OCI-LY7 (cell line): ENCODE measurements at regions not wholly inside any gene's neighbourhood (a gene's known extent, or its start where the extent isn't known, plus 50 kb on each side); places are given as distances from the start of the nearest gene placed in this dataset.

ENCODE experiments used
- CTCF ChIP-seq: fragments of 200-600 bp; sonication (generic); conservative IDR thresholded peaks from 2 replicates; pipeline ENCODE4 v1.5.1; 2014; ENCODE audit warnings: mild to moderate bottlenecking, antibody characterized with exemption, low read length, moderate library complexity, mixed read lengths
- EZH2phosphoT487 ChIP-seq: fragments of 200-600 bp; sonication (generic); IDR thresholded peaks from 2 replicates; pipeline ENCODE4 v1.6.1; 2018; ENCODE audit warnings: low read depth, borderline replicate concordance, mild to moderate bottlenecking, mixed run types, antibody characterized with exemption, low read length, moderate library complexity, mixed read lengths

GRCh38 chr14:29352706-29353080, 575.0 kb downstream of the PRKD1 start:
- TF ChIP-seq CTCF (no peak), EZH2phosphoT487 (no peak)
